ENCODE measurements at regions not wholly inside any gene's neighbourhood (a gene's known extent, or its start where the extent isn't known, plus 50 kb on each side); places are given as distances from the start of the nearest gene placed in this dataset.

DNA sequence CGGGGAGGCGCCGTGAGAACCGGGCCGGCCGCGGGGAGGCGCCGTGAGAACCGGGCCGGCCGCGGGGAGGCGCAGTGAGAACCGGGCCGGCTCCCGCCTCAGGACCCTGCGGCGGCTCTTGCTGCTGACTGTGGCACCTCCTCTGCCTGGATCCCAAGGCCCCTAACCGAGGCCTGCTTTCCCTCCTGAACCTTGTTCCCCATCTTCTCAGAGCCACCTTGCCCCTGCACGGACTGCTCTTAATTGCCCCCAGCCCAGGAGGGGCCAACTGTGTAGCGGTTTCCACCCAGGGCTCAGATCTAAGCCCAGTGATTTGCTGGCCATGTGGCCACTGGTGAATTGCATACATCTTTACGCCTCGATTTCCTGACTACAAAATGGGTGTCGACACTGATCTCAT, 112.2 kb upstream of the B3GAT1 start:
- H3K27me3 Mint-ChIP-seq, result peaks cover 3% of the 10 kb centered on the region
- no peaks in the 10 kb centered on the region for H3K36me3 Mint-ChIP-seq
- H3K27ac Mint-ChIP-seq, result no peak overlapping the region
- DNase-seq (no peak), ATAC-seq (ENCODE audit: low read depth) (no peak)
- H3K4me3 Mint-ChIP-seq, result no peak overlapping the region
- peaks cover 2% of the 10 kb centered on the region for H3K4me1 Mint-ChIP-seq
- POLR2A ChIA-PET, result no interaction called here
- H3K9me3 Mint-ChIP-seq, result peaks cover 2% of the 10 kb centered on the region

DNA sequence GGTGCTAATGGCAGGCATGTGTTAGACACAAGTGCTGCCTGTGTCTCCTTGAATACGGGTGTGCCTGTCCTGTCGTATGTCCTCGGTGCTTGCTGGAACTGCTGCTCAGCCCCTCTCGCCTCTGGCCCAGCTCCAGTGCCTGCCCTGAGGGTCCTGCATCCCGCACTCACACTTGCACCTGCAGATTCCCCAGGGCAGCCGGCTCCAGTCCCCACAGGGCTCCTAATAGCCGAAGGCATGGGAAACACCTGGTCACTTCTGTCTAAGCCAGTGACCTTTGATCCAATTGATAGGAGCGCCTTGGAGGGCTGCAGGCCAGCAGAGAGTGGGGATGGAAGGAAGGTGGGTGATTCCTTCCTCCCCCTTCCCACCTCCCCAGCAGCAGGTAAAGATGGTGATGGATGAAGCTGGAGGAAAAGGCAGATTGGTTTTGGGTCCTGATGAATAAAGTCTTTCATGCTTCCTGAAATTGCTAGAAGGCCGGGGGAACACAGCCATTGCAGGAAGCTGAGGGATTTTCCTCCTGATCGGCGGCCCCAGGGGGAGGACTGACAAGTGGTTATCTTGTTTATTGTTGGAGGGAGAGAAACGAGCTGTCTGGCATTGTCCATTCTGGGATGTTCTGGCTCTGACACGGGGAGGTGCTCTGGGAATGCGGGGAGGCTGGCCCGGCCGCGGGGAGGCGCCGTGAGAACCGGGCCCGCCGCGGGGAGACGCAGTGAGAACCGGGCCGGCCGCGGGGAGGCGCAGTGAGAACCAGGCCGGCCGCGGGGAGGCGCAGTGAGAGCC, 110.9 kb upstream of the B3GAT1 start:
- no peak for DNase-seq
- POLR2A ChIA-PET, result no interaction called here
- no peak for ATAC-seq (ENCODE audit: low read depth)
- H3K4me3 Mint-ChIP-seq, result no peak overlapping the region
- H3K36me3 Mint-ChIP-seq, result no peaks in the 10 kb centered on the region
- peaks cover 3% of the 10 kb centered on the region for H3K27me3 Mint-ChIP-seq
- H3K4me1 Mint-ChIP-seq, result peaks cover 2% of the 10 kb centered on the region
- H3K27ac Mint-ChIP-seq, result no peak overlapping the region
- peaks cover 2% of the 10 kb centered on the region for H3K9me3 Mint-ChIP-seq

DNA sequence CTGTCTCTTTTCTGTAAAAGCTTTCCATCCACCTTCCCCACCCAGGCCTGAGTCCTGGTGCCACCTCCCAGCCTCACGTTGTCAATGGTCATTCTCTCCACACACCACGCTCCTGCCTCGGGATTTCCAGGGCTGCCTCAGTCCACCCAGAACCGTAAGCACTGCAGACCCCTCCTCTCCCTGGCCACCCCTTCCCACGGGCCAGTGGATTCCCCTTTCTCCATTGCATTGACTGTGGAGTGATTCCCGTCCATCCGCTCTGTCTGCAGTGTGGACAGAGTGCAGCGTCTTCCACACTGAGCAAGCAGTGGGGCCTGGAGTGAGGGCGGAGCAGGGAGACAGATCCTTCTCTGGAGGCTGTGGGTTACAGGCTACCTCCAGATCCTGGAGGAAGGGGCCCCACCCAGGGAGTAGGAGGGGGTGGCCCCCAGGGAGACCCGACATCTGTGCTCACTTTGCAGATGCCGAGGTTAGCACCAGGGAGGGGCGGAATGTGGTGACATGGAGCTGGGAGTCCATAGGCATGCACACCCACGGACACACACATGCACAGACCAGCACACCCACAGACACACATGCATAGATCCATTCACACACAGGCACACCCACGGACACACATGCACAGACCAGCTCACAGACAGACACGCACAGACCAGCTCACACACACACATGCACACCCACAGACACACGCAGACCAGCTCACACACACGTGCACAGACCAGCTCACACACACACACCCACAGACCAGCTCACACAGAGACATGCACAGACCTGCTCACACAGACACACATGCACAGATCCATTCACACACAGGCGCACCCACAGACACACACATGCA, 109.6 kb upstream of the B3GAT1 start:
- Mint-ChIP-seq H3K27ac (no peak overlapping the region), H3K36me3 (no peaks in the 10 kb centered on the region), H3K27me3 (peaks cover under 1% of the 10 kb centered on the region), H3K4me3 (no peak overlapping the region), H3K9me3 (peaks cover 2% of the 10 kb centered on the region), H3K4me1 (peaks cover 2% of the 10 kb centered on the region)
- no peak for DNase-seq
- POLR2A ChIA-PET, result no interaction called here
- no peak for ATAC-seq (ENCODE audit: low read depth)

DNA sequence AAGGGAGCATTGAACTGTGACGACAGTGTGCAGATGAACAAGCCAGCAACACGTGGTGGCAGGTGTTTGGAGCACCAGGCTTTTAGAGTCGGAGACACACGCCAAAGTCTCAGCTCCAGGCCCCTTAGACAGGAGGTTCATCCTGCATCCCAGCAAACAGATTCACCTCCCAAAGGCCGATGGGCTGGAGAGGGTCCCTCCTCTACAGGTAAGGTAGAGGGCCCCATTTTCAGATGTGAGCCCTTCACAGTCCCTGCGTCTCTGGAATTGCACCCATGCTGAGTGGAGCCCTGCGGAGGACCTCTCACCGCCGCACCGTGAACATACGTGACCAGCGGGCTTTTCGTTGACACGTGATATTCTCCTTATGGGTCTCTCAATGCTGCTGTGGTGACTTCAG, 109.0 kb upstream of the B3GAT1 start:
- POLR2A ChIA-PET, result no interaction called here
- H3K27ac Mint-ChIP-seq, result no peak overlapping the region
- DNase-seq, result no peak
- no peaks in the 10 kb centered on the region for H3K27me3 Mint-ChIP-seq
- H3K4me1 Mint-ChIP-seq, result peaks cover 2% of the 10 kb centered on the region
- no peaks in the 10 kb centered on the region for H3K36me3 Mint-ChIP-seq
- no peak overlapping the region for H3K4me3 Mint-ChIP-seq
- peaks cover 2% of the 10 kb centered on the region for H3K9me3 Mint-ChIP-seq
- ATAC-seq (ENCODE audit: low read depth), result no peak

DNA sequence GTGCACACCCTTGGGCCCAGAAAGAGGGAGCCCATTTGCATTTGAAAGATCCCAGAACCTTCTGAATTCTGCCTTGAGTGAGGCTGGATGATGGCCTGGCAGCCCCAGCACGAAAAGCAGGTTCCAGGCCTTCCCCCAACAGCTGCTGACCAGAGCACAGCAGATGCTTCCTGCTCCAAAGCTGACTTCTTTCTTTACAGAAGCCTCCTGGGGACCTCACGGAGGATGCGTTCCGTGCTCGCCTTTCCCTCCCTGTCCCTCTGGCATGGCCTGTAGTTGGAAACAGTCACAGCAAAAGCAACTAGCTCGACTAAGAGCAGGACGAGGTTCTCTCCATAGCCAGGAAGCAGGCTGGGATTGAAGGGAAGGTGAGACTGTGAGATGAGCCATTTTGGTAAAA, 107.7 kb upstream of the B3GAT1 start:
- peaks cover 2% of the 10 kb centered on the region for H3K4me1 Mint-ChIP-seq
- no peak for DNase-seq
- H3K27me3 Mint-ChIP-seq, result no peaks in the 10 kb centered on the region
- no peak for ATAC-seq (ENCODE audit: low read depth)
- POLR2A ChIA-PET, result no interaction called here
- H3K36me3 Mint-ChIP-seq, result no peaks in the 10 kb centered on the region
- H3K27ac Mint-ChIP-seq, result no peak overlapping the region
- peaks cover 2% of the 10 kb centered on the region for H3K9me3 Mint-ChIP-seq
- no peak overlapping the region for H3K4me3 Mint-ChIP-seq

DNA sequence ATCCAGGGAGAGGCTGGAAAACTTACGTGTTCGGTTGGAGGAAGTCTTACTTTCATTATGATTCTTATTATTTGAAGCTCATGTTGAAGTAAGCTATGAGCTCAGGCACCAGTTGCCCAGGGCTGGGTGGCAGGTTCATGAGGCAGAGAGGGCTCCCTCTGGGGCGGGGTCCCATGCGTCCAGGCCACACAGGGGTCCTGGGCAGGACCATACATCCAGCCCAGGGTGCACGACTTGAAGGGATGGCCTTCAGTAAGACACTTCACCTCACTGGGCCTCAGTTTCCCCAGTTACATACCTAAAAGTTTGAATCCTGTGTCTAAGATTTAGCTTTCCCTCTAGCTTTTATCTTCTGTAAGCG, 107.3 kb upstream of the B3GAT1 start:
- Mint-ChIP-seq H3K27me3 (no peaks in the 10 kb centered on the region), H3K9me3 (peaks cover 2% of the 10 kb centered on the region), H3K4me1 (peaks cover 2% of the 10 kb centered on the region), H3K4me3 (no peak overlapping the region), H3K36me3 (no peaks in the 10 kb centered on the region), H3K27ac (no peak overlapping the region)
- no peak for ATAC-seq (ENCODE audit: low read depth)
- POLR2A ChIA-PET, result no interaction called here
- DNase-seq, result no peak

DNA sequence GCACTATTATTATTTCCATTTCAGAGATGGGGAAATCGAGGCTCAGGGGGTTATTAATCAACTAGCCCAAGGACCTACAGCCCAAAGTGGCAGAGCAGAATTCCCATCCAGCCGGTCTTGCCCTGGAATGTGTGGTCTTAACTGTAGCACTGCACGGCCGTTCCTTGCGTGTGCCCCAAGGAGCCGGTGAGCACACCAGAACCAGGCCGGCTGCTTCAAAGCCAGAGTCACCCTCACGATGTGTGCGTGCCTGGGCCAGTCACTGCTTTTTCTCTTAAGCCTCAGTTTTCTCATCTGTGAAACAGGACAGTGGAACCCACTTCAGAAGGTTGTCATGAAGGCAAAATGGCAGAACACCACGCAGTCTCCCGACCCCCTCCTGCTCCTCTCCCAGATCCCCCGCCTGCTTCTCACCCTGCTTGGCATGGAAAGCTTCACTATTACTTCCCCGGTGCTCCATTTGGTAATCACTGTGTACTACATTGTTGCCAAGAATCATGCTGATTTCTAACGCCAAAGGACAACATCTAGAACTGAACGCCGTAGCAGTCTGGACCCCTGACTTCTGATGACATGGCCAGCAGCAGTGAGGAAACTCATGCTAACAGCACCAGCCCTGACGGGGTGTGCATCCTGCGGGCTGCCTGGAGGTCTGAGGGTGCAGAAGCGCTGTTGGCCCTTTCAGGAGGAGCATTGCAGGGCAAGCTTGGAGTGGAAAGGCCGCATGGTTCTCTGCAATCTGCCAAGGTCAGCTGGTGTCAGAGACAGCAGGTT, 106.8 kb upstream of the B3GAT1 start:
- Mint-ChIP-seq H3K9me3 (peaks cover 2% of the 10 kb centered on the region), H3K4me1 (peaks cover 2% of the 10 kb centered on the region), H3K27me3 (no peaks in the 10 kb centered on the region), H3K36me3 (no peaks in the 10 kb centered on the region), H3K27ac (no peak overlapping the region), H3K4me3 (no peak overlapping the region)
- POLR2A ChIA-PET, result no interaction called here
- DNase-seq (no peak), ATAC-seq (ENCODE audit: low read depth) (no peak)

DNA sequence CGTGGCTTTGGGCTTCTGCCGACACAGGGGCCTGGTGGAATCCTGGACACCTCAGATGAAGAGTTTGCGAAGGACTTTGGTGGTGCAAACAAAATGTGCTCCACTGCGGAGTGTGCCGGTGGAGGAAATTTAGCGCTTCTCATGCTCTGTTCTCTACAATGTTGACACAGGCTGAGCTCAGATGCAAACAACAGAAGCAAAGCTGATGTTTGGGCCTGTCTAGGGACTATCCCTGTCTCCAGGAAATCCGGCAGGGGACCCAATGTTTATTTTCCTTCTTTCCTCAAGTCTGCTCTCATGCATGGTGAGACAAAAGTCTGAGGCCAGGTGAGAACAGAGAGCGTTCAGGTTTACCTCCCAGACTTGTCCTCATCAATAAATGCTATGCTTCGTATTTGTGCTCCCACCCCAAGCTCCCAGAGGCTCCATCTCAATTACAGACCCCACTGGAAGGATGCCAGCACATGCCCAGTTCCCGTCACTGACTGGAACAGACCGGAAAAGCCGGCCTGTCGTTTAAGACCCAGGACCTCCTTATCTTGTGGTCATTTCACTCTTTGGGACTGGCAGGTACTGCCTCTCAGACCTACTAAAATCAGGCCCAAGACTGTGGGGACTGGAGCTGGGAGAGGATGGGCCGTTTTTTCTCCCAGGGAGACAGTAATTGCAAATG, 105.7 kb upstream of the B3GAT1 start:
- H3K4me3 Mint-ChIP-seq, result no peak overlapping the region
- H3K27ac Mint-ChIP-seq, result no peak overlapping the region
- ATAC-seq (ENCODE audit: low read depth) (no peak), DNase-seq (no peak)
- peaks cover 2% of the 10 kb centered on the region for H3K4me1 Mint-ChIP-seq
- no peaks in the 10 kb centered on the region for H3K27me3 Mint-ChIP-seq
- no peaks in the 10 kb centered on the region for H3K36me3 Mint-ChIP-seq
- no peaks in the 10 kb centered on the region for H3K9me3 Mint-ChIP-seq
- POLR2A ChIA-PET, result no interaction called here

DNA sequence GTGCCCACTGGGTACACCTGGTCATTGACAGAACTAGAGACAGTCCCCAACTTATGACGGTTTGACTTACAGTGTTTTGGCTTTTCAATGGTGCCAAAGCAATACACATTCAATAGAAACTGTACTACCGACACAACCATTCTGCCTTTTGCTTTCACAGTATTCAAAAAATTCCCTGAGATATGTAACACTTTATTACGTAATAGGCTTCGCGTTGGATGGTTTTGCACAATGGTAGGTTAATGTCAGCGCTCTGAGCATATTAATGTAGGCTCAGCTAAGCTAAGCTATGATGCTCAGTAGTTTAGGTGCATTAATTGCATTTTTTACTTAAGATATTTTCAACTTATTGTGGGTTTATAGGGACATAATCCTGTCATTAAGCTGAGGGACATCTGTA, 105.1 kb upstream of the B3GAT1 start:
- POLR2A ChIA-PET, result no interaction called here
- H3K27me3 Mint-ChIP-seq, result no peaks in the 10 kb centered on the region
- no peak overlapping the region for H3K27ac Mint-ChIP-seq
- no peak overlapping the region for H3K4me3 Mint-ChIP-seq
- no peaks in the 10 kb centered on the region for H3K36me3 Mint-ChIP-seq
- ATAC-seq (ENCODE audit: low read depth) (no peak), DNase-seq (no peak)
- no peaks in the 10 kb centered on the region for H3K9me3 Mint-ChIP-seq
- no peaks in the 10 kb centered on the region for H3K4me1 Mint-ChIP-seq

DNA sequence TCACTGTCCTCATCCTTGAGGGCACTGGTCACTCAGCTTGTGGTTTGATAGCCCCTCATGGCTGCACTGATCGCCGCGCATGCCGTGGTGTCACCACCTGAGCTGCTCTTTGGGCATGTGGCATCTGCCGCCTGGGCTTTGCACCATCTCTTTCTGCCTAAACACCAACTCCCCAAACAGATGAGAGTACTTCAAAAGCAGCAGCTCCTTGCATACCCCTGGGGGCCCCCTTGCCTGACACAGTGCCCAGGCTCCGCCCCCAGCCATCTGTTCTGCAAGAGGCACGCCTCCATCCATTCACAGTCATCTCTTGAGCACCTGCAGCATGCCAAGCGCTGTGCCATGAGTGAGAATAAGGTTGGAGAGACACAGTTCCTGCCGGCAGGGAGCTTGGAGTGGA, 104.5 kb upstream of the B3GAT1 start:
- no peaks in the 10 kb centered on the region for H3K4me1 Mint-ChIP-seq
- H3K9me3 Mint-ChIP-seq, result no peaks in the 10 kb centered on the region
- H3K4me3 Mint-ChIP-seq, result no peak overlapping the region
- POLR2A ChIA-PET, result no interaction called here
- no peaks in the 10 kb centered on the region for H3K27me3 Mint-ChIP-seq
- DNase-seq (no peak), ATAC-seq (ENCODE audit: low read depth) (no peak)
- H3K27ac Mint-ChIP-seq, result no peak overlapping the region
- no peaks in the 10 kb centered on the region for H3K36me3 Mint-ChIP-seq

DNA sequence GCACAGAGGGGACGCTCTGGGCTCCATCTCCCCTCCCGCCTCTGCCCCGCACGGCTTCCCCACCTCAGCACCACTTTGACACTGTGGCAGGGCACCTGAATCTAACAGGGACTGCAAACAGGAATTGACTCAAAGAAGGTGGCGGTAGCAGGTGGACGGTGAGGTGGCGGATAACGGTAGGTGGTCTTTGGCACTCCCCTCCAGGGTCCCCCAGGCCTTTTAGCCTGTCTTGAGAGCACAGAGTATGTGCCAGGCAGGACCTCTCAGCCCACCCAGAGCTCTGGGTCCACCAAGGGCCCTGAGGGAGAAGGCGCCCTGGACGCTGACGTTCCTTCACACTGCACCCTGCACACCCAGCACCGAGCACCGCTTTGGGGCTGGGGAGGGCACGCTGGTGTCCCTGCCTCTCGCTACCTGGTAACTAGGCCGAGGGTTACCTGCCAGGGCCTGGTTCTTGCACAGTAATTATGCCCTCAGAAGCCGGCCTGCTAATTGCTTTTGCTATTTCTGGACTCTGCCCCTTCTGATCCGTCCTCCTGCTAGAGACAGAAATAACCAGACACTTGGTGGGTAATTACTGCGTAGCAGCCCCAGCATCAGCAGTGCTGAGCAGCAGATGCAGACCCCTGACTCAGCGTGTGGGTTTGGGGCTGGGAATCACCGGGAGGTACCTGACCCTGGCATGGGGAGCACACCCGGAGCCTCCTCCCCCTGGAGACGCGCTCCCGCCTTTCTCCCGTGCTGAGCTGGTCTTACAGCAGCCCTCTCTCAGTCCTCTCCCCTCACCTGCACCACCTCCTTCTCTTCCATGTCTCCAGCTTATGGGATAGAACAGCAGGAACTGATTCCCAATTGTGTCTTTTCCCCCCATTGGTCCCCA, 103.3 kb upstream of the B3GAT1 start:
- POLR2A ChIA-PET, result no interaction called here

DNA sequence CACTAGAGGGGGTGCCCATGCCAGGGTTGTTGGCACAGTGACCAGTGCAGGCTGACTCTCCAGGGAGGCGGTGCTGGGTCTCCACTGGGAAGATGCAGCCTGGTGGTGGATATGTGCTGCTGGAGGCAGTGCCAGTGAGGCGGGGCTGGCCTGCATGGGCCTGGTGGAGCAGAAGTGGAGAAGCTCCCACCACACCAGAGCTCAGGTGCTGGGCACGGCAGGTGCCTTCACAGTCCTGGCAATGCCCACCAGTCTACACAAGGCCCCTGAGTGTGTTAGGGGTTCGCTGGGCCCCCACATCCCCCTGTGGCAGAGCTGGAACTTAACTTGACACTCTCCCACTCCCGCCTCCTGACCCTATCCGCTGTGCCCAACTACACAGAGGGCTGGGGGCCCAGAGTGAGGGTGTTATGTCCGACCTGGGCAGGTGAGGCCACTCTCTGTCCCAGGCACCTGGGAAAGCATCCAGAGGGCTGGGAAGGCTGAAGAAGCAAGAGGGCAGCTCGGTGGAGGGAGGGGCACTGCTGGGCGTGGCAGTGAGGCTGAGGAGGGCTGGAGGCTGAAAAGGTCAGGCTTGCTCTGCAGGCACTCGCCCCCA, 102.4 kb upstream of the B3GAT1 start:
- ATAC-seq (ENCODE audit: low read depth) (no peak), DNase-seq (peak; percentile 17)
- Mint-ChIP-seq H3K4me1 (no peaks in the 10 kb centered on the region), H3K27ac (no peak overlapping the region), H3K27me3 (no peaks in the 10 kb centered on the region), H3K4me3 (no peak overlapping the region), H3K36me3 (no peaks in the 10 kb centered on the region), H3K9me3 (no peaks in the 10 kb centered on the region)
- POLR2A ChIA-PET, result interaction anchor here (0.5 kb wide), 1 partner anchor 1141 kb away, joined by 3 read pairs; no protein-coding TSS in a partner anchor

More for the DNA sequence above, 103.3 kb upstream of the B3GAT1 start:
- Mint-ChIP-seq H3K4me1 (no peaks in the 10 kb centered on the region), H3K36me3 (no peaks in the 10 kb centered on the region), H3K27me3 (no peaks in the 10 kb centered on the region), H3K9me3 (no peaks in the 10 kb centered on the region), H3K27ac (no peak overlapping the region), H3K4me3 (no peak overlapping the region)
- DNase-seq (peak; percentile 17), ATAC-seq (ENCODE audit: low read depth) (no peak)

Data from activated naive CD8-positive, alpha-beta T cell treated with anti-CD3 and anti-CD28 coated beads, Interleukin-2, amount 10 ng/mL, durations not matched to agents 7 days and 5 days (primary cell).